PC-9 (cell line): ENCODE measurements at regions not wholly inside any gene's neighbourhood (a gene's known extent, or its start where the extent isn't known, plus 50 kb on each side); places are given as distances from the start of the nearest gene placed in this dataset.

Source experiments
- BruUV-seq: library from RNA; stranded (reverse); fragments of 400-500 nt; replicated peaks from 2 replicates; lab custom pipeline; 2021; lab: Mats Ljungman, UMichigan
- CTCF ChIA-PET: fragments of 300-600 bp; sonication (Branson Sonifier 250); formaldehyde crosslinking; loops from one replicate; lab custom pipeline; 2022; ENCODE audit warnings: antibody characterized with exemption; lab: Charles Lee
- POLR2A ChIA-PET: fragments of 300-600 bp; sonication (Branson Sonifier 250); formaldehyde crosslinking; loops from one replicate; lab custom pipeline; 2022; ENCODE audit warnings: antibody characterized with exemption; ENCODE audit not compliant: unreplicated experiment; lab: Charles Lee
- DNase-seq, 2 experiments: peaks; one replicate each; pipeline versions ENCODE4 v3.0.0 to v3.0.0-alpha.2; 2015 to 2022; ENCODE audit warnings: mixed read lengths in 1 of 2
- H2AFZ ChIP-seq: fragments of 200-600 bp; sonication (generic); 2 replicates; pipeline ENCODE4 v1.8.1; 2017; ENCODE audit warnings: antibody characterized with exemption
- H3F3A ChIP-seq: fragments of 200-600 bp; sonication (generic); 2 replicates; pipeline ENCODE4 v1.8.1; 2017; ENCODE audit warnings: antibody characterized with exemption, mild to moderate bottlenecking, low read depth; ENCODE audit not compliant: insufficient read depth
- H3K27ac ChIP-seq: fragments of 200-600 bp; sonication (generic); 2 replicates; pipeline ENCODE4 v1.6.1; 2016; ENCODE audit warnings: mixed run types
- H3K27me3 ChIP-seq: fragments of 200-600 bp; sonication (generic); 2 replicates; pipeline ENCODE4 v1.6.1; 2016; ENCODE audit warnings: low read depth, mixed run types; ENCODE audit not compliant: insufficient read depth
- H3K36me3 ChIP-seq: fragments of 200-600 bp; sonication (generic); 2 replicates; pipeline ENCODE4 v1.6.1; 2016; ENCODE audit warnings: low read depth, mixed run types
- H3K4me1 ChIP-seq: fragments of 200-600 bp; sonication (generic); replicated peaks from 2 replicates; pipeline ENCODE4 v1.6.1; 2016; ENCODE audit warnings: mixed run types; ENCODE audit not compliant: insufficient read depth
- H3K4me2 ChIP-seq: fragments of 200-600 bp; sonication (generic); 2 replicates; pipeline ENCODE4 v1.6.1; 2017; ENCODE audit warnings: mixed run types
- H3K4me3 ChIP-seq: fragments of 200-600 bp; sonication (generic); 2 replicates; pipeline ENCODE4 v1.6.1; 2016; ENCODE audit warnings: mixed run types
- H3K79me2 ChIP-seq: fragments of 200-600 bp; sonication (generic); 2 replicates; pipeline ENCODE4 v1.6.1; 2017; ENCODE audit warnings: low read depth, mixed run types
- H3K9me2 ChIP-seq: fragments of 200-600 bp; sonication (generic); 2 replicates; pipeline ENCODE4 v1.8.1; 2017; ENCODE audit warnings: mild to moderate bottlenecking; ENCODE audit not compliant: insufficient read depth
- H3K9me3 ChIP-seq: fragments of 200-600 bp; sonication (generic); 2 replicates; pipeline ENCODE4 v1.8.1; 2016; ENCODE audit warnings: low read depth; ENCODE audit not compliant: insufficient read depth
- H4K20me1 ChIP-seq: fragments of 200-600 bp; sonication (generic); 2 replicates; pipeline ENCODE4 v1.8.1; 2017; ENCODE audit not compliant: insufficient read depth
- CTCF ChIP-seq: fragments of 200-600 bp; sonication (generic); conservative IDR thresholded peaks from 2 replicates; pipeline ENCODE4 v1.6.1; 2017; ENCODE audit warnings: mixed run types, antibody characterized with exemption, mild to moderate bottlenecking, moderate library complexity
- EZH2 ChIP-seq: fragments of 200-600 bp; sonication (generic); IDR thresholded peaks from 2 replicates; pipeline ENCODE4 v1.8.0; 2017; ENCODE audit warnings: antibody characterized with exemption, low read depth
- intact Hi-C: fragments of 100-400 bp; cut with micrococcal nuclease; formaldehyde crosslinking; loops from one replicate; pipeline ENCODE4 v1.10.0; 2022; ENCODE audit not compliant: unreplicated experiment

DNA sequence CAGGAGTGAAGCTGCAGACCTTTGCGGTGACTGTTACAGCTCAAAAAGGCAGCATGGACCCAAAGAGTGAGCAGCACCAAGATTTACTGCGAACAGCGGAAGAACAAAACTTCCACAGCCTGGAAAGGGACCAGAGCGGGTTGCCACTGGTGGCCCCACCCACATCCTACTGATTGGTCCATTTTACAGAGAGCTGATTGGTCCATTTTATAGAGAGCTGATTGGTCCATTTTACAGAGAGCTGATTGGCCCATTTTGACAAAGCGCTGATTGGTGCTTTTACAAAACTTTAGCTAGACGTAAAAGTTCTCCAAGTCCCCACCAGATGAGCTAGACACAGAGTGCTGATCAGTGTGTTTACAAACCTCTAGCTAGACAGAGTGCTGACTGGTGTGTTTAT lies 134.2 kb upstream of the FRG1 start:
- DNase-seq: no peak
- CTCF ChIA-PET: no interaction called here
- no peaks in the 10 kb centered on the region for H3K9me3 ChIP-seq
- H4K20me1 ChIP-seq: no peaks in the 10 kb centered on the region
- no peak overlapping the region for H3K4me3 ChIP-seq
- POLR2A ChIA-PET: no interaction called here
- intact Hi-C loops: no loop called here
- no TSS peak for BruUV-seq
- H3K79me2 ChIP-seq: no peaks in the 10 kb centered on the region
- H3K27ac ChIP-seq: no peak overlapping the region
- no peaks in the 10 kb centered on the region for H3K36me3 ChIP-seq
- no peak overlapping the region for H2AFZ ChIP-seq
- peaks cover 10% of the 10 kb centered on the region; the same call in 1 of the 2 replicates for H3K27me3 ChIP-seq
- H3F3A ChIP-seq: no peaks in the 10 kb centered on the region
- H3K9me2 ChIP-seq: no peaks in the 10 kb centered on the region
- no peak for TF ChIP-seq CTCF
- TF ChIP-seq EZH2: no peak
- no peaks in the 10 kb centered on the region for H3K4me1 ChIP-seq
- no peak overlapping the region for H3K4me2 ChIP-seq

DNA sequence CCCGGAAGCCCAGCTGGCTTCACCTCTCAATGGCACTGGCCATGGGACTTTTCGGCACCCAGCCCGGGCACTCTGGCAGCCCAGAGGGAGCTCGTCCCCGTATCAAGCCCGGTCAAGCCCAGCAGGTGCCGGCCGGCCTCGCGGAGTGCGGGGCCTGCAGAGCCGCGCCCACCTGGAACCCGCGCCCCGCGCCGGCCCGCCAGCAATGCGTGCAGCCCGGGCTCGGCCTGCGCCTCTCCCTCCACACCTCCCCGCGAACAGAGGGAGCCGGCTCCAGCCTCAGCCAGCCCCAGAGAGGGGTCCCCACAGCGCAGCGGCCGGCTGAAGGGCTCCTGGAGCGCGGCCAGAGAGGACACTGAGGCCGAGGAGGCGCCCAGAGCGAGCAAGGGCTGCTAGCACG lies 133.6 kb upstream of the FRG1 start:
- H3K27ac ChIP-seq: no peak overlapping the region
- BruUV-seq: no TSS peak
- H3K27me3 ChIP-seq: peaks cover 10% of the 10 kb centered on the region; the same call in 1 of the 2 replicates
- H4K20me1 ChIP-seq: no peaks in the 10 kb centered on the region
- ChIA-PET POLR2A (no interaction called here), CTCF (no interaction called here)
- no peaks in the 10 kb centered on the region for H3K36me3 ChIP-seq
- no peak overlapping the region for H2AFZ ChIP-seq
- no peaks in the 10 kb centered on the region for H3K9me2 ChIP-seq
- TF ChIP-seq EZH2: no peak
- no peak for TF ChIP-seq CTCF
- no peaks in the 10 kb centered on the region for H3K79me2 ChIP-seq
- no peak overlapping the region for H3K4me3 ChIP-seq
- intact Hi-C loops: no loop called here
- no peaks in the 10 kb centered on the region for H3K4me1 ChIP-seq
- H3F3A ChIP-seq: no peaks in the 10 kb centered on the region
- H3K4me2 ChIP-seq: no peak overlapping the region
- DNase-seq: no peak
- H3K9me3 ChIP-seq: no peaks in the 10 kb centered on the region

GRCh38 chr4:189809241-189809735 lies 131.4 kb upstream of the FRG1 start:
- BruUV-seq: no TSS peak
- no peaks in the 10 kb centered on the region for H3K9me2 ChIP-seq
- H3K27ac ChIP-seq: no peak overlapping the region
- no peaks in the 10 kb centered on the region for H3K36me3 ChIP-seq
- H3K9me3 ChIP-seq: no peaks in the 10 kb centered on the region
- H3K27me3 ChIP-seq: peaks cover 7% of the 10 kb centered on the region; the same call in 1 of the 2 replicates
- no peaks in the 10 kb centered on the region for H4K20me1 ChIP-seq
- CTCF ChIA-PET: interaction anchor here (0.7 kb wide), 1 partner anchor 1037 kb away, joined by 3 read pairs; no protein-coding TSS in a partner anchor
- no peak overlapping the region for H3K4me3 ChIP-seq
- no peak for TF ChIP-seq EZH2
- TF ChIP-seq CTCF: no peak
- POLR2A ChIA-PET: no interaction called here
- no peak overlapping the region for H2AFZ ChIP-seq
- no peaks in the 10 kb centered on the region for H3K4me1 ChIP-seq
- no peaks in the 10 kb centered on the region for H3F3A ChIP-seq
- no peaks in the 10 kb centered on the region for H3K79me2 ChIP-seq
- no peak for DNase-seq
- intact Hi-C loops: no loop called here
- no peak overlapping the region for H3K4me2 ChIP-seq
